ENCODE measurements at regions not wholly inside any gene's neighbourhood (a gene's known extent, or its start where the extent isn't known, plus 50 kb on each side); places are given as distances from the start of the nearest gene placed in this dataset.

DNA sequence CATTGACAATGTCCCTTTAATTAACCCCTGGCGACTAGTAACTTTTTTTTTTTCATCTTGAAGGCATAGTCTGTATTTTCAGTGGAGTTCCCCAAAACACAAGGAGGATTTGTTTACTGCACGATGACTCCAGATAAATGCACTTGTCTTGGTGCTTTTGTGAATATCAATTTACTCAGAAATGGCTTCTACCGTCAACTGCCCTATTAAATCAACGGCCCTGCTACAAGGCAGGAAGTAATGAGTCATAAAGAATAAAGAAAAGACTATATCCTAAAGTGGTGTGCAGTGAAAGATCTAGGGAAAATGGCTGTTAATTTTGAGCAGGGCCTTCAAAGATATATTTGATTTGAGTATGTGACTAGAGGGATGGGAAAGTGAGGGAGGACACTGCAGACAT, 388.3 kb upstream of the CHD1 start:
- TF ChIP-seq, protein P1, sequence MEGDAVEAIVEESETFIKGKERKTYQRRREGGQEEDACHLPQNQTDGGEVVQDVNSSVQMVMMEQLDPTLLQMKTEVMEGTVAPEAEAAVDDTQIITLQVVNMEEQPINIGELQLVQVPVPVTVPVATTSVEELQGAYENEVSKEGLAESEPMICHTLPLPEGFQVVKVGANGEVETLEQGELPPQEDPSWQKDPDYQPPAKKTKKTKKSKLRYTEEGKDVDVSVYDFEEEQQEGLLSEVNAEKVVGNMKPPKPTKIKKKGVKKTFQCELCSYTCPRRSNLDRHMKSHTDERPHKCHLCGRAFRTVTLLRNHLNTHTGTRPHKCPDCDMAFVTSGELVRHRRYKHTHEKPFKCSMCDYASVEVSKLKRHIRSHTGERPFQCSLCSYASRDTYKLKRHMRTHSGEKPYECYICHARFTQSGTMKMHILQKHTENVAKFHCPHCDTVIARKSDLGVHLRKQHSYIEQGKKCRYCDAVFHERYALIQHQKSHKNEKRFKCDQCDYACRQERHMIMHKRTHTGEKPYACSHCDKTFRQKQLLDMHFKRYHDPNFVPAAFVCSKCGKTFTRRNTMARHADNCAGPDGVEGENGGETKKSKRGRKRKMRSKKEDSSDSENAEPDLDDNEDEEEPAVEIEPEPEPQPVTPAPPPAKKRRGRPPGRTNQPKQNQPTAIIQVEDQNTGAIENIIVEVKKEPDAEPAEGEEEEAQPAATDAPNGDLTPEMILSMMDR (IDR thresholded peaks at IDR 0.05), result no peak
- TF ChIP-seq POLR2A (IDR thresholded peaks at IDR 0.05), result no peak
